ENCODE measurements at regions not wholly inside any gene's neighbourhood (a gene's known extent, or its start where the extent isn't known, plus 50 kb on each side); places are given as distances from the start of the nearest gene placed in this dataset.

DNA sequence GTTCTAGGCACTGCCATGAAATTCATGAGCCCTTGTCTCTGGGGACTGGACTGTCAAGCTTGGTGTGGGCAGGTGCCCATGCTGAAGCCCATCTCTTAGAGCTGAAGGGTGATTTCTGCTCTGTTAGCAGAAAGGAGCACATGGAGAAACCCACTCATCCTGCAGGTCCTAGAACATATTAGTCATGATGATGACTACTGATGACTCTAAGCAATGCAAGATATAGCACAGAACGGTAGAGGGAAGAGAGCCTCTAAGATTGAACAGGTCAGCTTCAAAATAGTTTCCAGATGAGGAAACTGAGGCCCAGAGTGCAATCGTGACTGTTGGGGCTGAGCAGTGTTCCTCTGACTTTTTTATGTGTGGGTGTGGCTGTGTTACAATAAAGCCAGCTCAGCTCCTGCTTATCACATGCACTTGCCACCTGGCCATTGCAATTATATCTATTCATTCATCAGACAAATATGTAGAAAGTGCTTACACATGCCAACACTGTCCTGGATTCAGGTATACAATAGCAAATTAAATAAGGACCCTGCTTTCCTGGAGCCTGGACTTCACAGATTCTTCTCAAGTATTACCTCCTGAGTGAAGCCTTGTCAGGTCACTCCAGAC lies 140.2 kb upstream of the BRINP1 start:
- DNase-seq (ENCODE audit: low read depth in 2 of 2), result no peak

DNA sequence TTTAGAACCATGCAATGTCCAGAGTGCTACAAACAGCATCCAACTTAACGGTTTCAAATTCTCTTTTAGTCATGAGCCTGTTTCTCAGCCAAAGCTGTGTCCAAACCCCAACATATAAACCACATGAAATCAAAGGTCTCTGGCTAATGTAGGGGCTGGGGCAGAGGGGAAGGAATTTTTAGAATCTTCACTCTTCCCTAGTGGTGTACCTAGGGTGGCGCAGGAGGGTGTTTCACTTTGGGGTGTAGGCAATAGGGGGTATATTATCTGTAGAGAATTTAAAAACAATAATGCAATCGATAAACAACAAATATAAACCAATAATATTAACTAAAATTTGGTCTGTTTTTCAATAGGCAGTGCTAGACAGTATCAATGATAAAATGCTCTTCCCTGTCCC lies 132.1 kb upstream of the BRINP1 start:
- no peak for DNase-seq (ENCODE audit: low read depth in 2 of 2)

GRCh38 chr9:119500072-119500771 lies 131.0 kb upstream of the BRINP1 start:
- no peak for DNase-seq (ENCODE audit: low read depth in 2 of 2)

- DNase-seq (ENCODE audit: low read depth in 2 of 2), result no peak
These were observed 118.0 kb upstream of the BRINP1 start for GRCh38 chr9:119487118-119487827.

GRCh38 chr9:119483153-119483552 lies 113.9 kb upstream of the BRINP1 start:
- no peak for DNase-seq (ENCODE audit: low read depth in 2 of 2)

DNA sequence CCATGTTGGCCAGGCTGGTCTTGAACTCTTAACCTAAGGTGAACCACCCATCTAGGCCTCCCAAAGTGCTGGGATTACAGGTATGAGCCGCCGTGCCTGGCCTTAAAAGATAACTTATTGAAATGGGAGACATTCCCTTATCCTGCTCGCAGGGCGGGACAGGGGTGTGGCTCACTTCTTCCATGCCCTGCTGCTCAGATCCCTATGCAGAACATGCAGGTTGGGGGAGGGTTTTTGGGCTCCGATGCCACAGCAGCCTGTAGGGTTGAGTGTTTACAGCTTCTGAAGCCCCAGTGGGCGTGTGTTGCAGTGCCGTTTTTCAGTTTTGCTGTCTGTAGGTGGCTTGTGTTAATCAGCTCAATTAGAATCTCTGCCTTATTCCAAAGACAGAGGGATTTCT lies 108.0 kb upstream of the BRINP1 start:
- no peak for DNase-seq (ENCODE audit: low read depth in 2 of 2)

GRCh38 chr9:119458068-119458467 lies 88.8 kb upstream of the BRINP1 start:
- DNase-seq (ENCODE audit: low read depth in 2 of 2), result no peak

DNA sequence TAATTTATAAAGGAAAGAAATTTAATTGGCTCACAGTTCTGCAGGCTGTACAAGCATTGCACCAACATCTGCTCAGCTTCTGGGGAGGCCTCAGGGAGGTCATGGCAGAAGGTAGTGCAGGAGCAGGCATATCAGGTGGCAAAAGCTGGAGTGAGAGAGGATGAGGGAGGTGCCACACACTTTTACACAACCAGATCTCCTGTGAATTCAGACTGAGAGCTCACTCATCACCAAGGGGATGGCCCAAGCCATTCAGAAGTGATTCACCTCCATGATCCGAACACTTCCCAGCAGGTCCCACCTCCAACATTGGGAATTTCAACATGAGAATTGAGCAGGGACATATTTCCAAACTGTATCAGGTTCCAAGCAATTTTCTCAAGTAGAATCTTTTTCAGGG lies 84.7 kb upstream of the BRINP1 start:
- no peak for DNase-seq (ENCODE audit: low read depth in 2 of 2)

DNA sequence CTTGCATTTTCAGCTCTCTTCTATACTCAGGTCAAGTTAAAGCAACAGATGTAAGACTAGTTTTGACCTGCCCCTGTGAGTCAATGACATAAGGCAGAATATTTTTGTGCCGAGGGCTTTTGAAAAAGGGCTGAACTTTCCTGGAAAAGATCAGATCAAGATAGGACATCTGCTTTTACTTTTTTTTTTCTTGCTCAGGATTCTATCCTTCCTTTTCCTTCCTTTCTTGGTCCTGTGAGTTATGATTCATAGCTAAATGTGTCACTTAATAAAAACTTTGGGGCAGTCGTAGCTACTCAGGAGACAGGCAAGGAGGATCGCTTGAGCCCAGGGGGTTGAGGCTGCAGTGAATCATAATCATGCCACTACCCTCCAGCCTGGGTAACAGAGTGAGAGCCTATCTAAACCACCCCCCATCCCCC lies 84.3 kb upstream of the BRINP1 start:
- no peak for DNase-seq (ENCODE audit: low read depth in 2 of 2)

DNA sequence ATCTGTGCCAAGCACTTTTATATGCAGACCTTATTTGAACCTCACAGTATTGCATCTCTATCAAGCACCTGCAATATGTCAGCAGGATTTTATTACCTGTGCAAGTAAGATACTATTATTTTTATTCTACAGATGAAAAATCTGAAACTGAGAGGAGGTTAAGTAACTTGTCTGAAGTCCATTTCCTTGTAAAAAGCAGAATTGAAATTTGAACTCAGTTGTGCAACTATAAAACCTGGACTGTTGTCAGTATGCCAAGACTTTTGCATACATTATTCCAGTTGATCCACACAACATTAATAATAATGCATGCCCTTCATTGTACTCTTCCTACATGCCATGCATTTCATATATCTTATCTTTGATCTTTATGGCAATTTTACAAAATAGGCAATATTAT lies 82.2 kb upstream of the BRINP1 start:
- no peak for DNase-seq (ENCODE audit: low read depth in 2 of 2)

GRCh38 chr9:119443179-119443578 lies 73.9 kb upstream of the BRINP1 start:
- DNase-seq (ENCODE audit: low read depth in 2 of 2), result no peak

GRCh38 chr9:119441832-119442231 lies 72.6 kb upstream of the BRINP1 start:
- DNase-seq (ENCODE audit: low read depth in 2 of 2), result no peak

DNA sequence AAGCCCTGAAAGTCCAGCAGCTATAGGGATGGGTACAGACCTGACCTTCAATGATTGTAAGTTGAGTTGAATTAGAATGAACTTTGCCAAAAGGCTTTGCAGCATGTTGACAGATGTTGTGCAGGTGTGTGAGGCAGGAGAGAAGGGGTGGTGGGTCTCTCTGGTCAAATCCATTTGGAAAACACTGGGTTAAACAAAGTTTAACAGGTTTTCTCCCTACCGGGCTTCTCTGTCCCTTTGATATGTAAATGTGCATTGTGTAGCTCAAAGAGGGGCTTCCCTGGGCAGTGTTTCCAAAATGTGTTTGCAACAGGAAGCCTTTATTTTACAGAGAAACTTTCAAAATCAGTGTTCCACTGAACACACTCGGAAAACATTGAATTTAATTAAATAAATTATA lies 72.1 kb upstream of the BRINP1 start:
- no peak for DNase-seq (ENCODE audit: low read depth in 2 of 2)

DNA sequence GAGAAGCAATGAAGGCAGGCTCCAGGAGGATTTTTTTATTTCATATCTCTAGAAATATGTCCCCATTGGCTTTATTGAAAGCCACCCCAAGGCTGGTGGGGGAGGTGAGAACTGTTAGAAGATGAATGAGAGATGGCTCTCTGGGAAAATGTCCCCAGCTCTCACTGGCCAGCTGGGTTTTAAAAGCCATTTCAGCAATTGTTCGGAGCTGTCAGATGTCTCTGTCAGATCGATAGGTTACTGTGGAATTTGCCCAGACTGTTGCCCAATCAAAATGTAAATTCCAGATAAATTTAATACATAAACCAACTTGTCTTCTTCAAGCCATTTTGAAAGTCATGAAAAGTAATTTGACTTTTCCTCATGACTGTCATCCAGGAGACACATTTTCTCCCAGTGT lies 67.0 kb upstream of the BRINP1 start:
- DNase-seq (ENCODE audit: low read depth in 2 of 2), result no peak

DNA sequence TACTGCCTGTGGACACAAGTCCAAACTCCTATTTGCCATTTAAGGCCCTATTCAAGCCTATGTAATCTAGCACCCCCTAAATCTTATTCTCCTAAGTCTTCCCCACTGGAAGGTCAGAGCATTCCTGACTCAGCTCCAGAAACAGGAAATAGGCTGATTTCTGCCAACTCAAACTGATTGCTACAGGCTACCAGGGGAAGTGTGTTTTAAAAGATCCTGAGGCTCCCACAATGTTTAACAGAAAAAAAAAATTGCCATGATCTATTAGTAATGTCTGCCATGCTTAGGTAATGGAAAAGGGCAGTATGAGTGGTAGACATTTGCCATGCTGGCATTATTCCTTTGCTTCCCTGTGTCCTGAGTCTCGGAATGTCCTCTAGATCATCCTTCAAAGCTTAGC lies 65.8 kb upstream of the BRINP1 start:
- DNase-seq (ENCODE audit: low read depth in 2 of 2), result no peak

DNA sequence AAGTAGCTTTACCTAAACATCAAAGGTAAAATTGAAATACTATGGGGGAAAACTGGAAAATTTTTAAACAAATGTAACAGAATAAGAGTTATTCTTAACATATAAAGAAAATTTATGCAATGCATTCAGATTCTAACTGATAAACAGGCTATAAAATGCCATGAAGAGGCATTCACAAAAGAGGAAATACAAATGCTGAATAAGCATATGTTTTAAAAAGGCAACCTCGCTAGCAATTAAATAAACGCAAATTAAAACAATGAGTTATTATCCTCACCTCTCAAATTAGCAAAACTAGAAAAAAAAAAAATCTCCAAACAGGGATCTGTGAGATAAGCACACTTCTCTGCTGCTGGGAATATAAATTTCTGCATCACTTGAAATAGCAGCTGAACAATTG lies 63.2 kb upstream of the BRINP1 start:
- DNase-seq (ENCODE audit: low read depth in 2 of 2), result no peak

- no peak for DNase-seq (ENCODE audit: low read depth in 2 of 2)
These were observed 60.1 kb upstream of the BRINP1 start for GRCh38 chr9:119429302-119429701.

DNA sequence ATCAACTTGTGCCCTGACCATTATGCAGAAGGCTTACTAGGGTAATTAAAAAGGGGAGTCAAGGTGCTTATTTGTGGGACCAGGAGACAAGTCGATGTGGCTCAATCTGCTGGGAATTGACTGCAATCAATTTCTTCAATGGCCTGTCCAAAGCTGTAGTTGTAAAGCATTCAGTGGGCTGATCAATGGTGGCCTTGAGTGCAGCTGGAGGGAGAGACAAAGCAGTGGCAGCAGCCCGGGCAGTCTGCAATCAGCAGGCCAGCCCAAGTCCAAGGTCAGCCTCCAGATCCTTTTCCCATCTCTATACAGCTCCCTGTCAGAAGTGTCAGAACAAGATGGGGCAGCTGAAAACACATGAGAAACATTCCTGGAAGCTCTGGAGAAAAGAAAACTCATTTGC lies 51.0 kb upstream of the BRINP1 start:
- no peak for DNase-seq (ENCODE audit: low read depth in 2 of 2)
